Ramos (cell line): ENCODE measurements at regions not wholly inside any gene's neighbourhood (a gene's known extent, or its start where the extent isn't known, plus 50 kb on each side); places are given as distances from the start of the nearest gene placed in this dataset.

Source experiments
- in situ Hi-C: fragments of 300-500 bp; cut with MboI; formaldehyde crosslinking; loops from one replicate; pipeline ENCODE4 v1.14.3; 2022; ENCODE audit warnings: low sequenced_read_pairs; ENCODE audit not compliant: unreplicated experiment

DNA sequence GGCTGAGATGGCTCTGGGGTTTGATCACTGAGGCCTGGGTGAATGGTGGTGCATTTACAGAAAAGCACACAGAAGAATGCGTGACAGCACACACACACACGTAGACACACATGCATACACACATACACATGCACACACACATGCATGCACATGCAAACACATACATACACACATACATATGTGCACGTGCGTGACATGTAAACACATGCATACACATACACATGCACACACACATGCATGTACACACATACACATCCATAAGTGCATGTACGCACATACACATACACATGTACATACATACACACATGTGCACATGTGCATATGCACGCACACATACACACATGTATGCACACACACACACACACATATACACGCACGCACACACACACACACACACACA, 108.4 kb downstream of the AIPL1 start:
- in situ Hi-C loops: no loop called here

DNA sequence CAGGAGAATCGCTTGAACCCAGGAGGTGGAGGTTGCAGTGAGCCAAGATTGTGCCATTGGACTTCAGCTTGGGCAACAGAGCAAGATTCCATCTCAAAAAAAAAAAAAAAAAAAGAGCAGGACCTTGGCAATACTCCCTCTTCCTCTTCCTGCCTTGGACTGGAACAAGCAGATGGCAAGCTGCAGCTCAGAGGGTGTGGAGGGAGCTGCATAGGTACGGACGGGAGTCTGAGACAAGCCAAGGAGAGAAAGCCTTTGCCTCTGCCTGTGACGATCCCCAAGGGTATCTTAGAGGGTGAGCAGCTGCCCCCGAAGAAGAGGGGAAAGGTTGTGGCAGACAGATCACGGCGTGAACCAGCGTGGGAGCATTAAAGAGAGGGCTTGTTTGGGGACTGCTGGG, 109.2 kb downstream of the AIPL1 start:
- in situ Hi-C loops: no loop called here

- in situ Hi-C loops: no loop called here
Observed at GRCh38 chr17:6325051-6325450, 109.9 kb downstream of the AIPL1 start.

GRCh38 chr17:6323626-6324356, 111.1 kb downstream of the AIPL1 start:
- in situ Hi-C loops: no loop called here

DNA sequence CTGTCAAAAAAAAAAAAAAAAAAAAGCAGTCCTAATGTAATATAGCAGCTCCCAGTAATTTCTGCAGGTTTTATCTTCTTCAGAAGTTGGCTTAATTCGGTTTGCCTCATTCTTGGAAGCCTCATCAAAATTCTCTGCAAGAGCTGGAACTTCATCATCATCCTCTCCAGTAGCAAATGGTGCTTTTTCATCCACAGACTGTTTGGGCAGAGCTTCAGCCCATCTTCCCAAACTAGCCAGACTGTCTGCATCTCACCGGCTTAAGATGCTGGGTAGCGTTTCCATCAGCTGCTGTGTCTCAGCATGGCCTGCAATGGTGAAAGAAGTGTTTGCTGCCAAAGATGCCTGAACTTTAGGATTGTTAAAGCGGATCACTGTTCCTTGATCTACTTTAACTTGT, 112.6 kb downstream of the AIPL1 start:
- in situ Hi-C loops: no loop called here

GRCh38 chr17:6314311-6314710, 120.6 kb downstream of the AIPL1 start:
- in situ Hi-C loops: no loop called here

GRCh38 chr17:6313835-6314234, 121.1 kb downstream of the AIPL1 start:
- in situ Hi-C loops: no loop called here

DNA sequence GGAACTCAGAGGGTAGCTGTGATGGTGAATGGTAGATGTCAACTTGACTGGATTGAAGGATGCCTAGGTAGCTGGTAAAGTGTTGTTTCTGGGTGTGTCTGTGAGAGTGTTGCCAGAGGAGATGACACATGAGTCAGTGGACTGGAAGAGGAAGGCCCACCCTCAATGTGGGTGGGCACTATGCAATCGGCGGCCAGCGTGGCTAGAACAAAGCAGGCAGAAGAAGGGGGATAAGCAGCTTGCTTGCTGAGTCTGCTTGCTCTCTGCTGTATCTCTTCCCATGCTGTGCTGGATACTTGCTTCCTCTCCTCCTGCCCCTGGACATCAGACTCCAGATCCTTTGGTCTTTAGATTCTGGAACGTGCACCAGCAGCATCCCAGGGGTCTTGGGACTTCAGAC, 128.1 kb downstream of the AIPL1 start:
- in situ Hi-C loops: no loop called here

DNA sequence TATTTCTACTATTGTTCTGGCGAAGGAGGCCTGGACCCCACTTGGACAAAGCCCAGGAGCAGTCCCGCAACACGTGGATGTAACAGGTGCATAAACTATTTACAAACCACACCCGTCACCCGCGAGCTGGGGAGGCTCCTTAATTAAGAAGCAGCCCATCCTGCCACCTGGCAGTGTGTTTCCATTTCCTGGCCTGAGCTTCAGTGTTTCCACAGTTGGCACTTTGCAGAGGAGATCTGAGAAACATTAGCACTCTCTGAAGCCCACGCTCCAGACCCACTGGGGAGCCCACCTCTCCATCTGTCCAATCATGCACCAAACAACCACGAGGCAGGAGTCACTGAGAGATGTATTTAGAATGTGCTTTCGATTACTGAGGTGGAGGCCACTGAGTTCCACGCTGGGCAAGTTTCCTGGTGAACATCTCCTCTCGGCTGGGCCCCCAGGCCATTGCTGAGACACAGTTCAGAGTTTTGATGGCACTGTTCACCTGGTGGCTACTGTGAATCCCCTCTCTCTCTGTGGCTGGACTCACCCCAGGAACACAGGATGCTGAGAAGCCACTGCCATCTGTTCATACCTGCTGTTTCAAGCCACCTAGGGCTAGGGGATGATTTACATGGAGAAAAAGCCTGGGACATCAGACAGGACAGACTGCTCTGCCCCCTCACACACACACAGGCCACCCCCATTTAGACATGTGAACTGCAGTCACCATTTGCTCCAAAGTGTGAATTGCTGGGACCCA, 129.1 kb downstream of the AIPL1 start:
- in situ Hi-C loops: no loop called here

GRCh38 chr17:6304894-6305612, 129.9 kb downstream of the AIPL1 start:
- in situ Hi-C loops: no loop called here

- in situ Hi-C loops: no loop called here
Observed at GRCh38 chr17:6303664-6304063, 131.3 kb downstream of the AIPL1 start.

DNA sequence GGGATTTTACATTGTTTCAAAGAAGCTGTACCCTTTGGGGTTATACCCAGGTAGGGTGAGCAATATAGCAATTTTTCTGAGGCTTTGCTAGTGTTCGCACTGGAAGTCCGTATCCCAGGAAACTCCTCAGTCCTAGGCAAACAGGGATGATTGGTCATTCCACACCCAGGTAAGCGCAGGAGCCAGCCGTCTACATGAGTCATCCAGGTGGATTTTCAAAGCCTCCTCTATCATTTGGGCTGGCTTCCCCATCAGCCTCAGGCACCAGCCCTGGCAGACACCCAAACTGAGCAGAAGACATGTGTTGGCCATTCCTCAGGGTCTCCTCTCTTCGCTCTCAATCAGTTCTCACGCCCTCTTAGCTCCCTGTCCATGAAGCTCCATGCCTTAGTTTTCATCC, 135.6 kb downstream of the AIPL1 start:
- in situ Hi-C loops: loop anchor here (10.0 kb wide), 1 partner anchor 56 kb away; no protein-coding TSS in a partner anchor

DNA sequence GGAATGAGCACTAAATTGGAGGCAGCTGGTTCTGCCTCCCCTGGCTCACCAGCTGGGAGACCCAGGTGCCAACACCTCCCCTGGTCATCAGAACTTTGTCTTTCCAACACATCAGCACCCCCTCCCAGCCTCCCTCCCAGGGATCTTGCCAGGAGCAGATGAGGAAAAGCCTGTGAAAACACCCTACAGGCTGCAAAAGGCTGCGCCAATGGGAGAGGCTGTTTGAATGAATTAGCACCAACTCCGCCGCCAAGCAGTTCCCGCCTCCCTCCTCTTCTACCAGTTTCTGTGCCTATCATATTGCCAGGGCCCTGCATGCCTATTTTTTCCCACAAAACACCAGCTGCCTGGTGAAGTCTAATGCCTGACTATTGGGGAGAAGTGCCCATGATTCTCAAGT, 137.0 kb downstream of the AIPL1 start:
- in situ Hi-C loops: loop anchor here (10.0 kb wide), 1 partner anchor 57 kb away; no protein-coding TSS in a partner anchor

GRCh38 chr17:6297119-6297518, 137.8 kb downstream of the AIPL1 start:
- in situ Hi-C loops: loop anchor here (10.0 kb wide), 1 partner anchor 58 kb away; no protein-coding TSS in a partner anchor

GRCh38 chr17:6290488-6291196, 144.3 kb downstream of the AIPL1 start:
- in situ Hi-C loops: loop anchor here (10.0 kb wide), 1 partner anchor 64 kb away; no protein-coding TSS in a partner anchor

DNA sequence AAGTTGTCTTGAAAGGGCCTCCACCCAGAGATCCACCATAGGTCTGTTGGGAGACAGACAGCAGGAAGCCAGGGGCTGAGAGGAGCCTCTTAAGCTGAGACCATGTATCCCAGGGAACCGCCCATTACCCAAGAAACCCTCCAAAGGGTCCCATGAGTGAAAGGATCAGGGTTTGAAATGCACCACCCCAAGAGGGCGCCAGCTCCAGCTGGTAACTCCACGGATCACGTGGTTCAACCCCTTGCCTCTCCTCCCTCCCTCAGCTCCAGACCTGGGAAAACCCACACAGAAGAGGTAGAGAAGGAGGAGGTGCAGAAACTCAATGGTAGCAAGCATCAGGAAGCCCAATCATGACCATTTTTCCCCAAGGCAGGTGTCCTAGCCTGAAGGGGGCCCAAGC, 148.7 kb downstream of the AIPL1 start:
- in situ Hi-C loops: no loop called here

GRCh38 chr17:6285486-6285885, 149.4 kb downstream of the AIPL1 start:
- in situ Hi-C loops: no loop called here

- in situ Hi-C loops: no loop called here
Observed at GRCh38 chr17:6279659-6280058, 155.3 kb downstream of the AIPL1 start.

DNA sequence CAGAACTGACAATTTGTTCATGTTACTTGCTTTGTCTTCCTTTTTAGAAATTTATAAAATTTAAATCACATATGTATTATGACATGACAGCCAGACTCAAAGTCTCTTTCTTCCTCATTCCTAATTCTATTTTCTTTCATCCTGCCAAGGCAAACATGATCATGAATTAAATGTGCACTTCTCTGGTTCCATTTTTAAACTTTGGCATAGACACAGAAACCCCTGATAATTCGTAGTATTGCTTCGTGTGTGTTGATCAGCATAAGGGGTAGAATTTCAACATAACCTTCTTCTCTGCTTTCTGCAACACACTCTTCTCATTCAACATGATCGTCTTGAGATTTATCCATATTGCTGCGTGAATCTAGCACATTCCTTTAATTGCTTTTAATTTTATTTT, 156.5 kb downstream of the AIPL1 start:
- in situ Hi-C loops: no loop called here

DNA sequence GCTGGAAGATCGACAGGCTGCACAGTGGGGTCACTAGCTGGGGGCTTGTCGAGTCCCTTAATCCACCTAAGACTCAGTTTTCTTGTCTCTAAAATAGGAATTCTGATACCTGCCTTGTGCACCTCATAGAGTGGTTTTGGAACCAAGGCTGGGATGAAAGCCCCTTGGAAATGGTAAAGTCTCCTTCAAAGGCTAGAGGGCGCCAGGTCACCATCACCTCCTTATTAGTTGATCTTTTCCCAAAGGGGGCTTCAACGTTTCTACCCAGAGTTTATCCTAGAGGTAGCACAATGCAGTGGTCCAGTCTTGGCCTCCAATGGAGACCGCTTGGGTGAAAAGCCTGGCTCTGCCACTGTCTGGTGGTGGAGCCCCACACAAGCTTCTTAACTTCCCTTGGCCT, 158.2 kb downstream of the AIPL1 start:
- in situ Hi-C loops: no loop called here
